ENCODE measurements at regions not wholly inside any gene's neighbourhood (a gene's known extent, or its start where the extent isn't known, plus 50 kb on each side); places are given as distances from the start of the nearest gene placed in this dataset.
A peak's percentile ranks its signal among the peaks of the same experiment; 100 is the strongest.

DNA sequence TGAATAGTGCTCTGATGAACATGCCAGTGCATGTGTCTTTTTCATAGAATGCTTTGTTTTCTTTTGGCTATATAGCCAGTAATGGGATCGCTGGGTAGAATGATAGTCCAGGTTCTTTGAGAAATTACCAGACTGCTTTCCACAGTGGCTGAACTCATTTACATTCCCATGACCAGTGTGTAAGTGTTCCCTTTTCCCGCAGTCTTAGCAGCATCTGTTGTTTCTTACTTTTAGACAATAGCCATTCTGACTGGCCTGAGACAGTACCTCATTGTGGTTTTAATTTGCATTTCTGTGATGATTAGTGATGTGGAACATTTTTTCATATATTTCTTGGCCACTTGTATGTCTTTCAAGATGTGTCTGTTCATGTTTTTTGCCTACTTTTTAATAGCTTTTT, 784.5 kb downstream of the USP25 start:
- FAIRE-seq = no peak

DNA sequence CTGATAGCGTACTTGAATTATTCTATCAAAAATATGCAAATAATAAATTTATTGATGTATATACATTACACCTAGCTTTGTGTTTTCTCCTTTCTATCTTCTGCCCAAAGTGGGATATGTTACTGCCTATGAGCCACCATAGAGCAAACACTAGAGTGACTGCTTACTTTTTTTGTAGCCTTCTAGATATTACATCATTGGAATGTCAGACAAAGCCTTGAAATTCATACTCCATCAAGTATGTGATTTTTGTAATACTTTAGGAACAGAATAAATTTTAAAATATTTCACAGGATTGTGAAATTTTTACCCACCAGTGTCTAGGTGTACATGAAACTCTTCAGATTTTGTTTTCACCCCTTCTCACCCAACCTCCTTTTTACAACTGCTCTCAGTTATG, 787.6 kb downstream of the USP25 start:
- FAIRE-seq = no peak

DNA sequence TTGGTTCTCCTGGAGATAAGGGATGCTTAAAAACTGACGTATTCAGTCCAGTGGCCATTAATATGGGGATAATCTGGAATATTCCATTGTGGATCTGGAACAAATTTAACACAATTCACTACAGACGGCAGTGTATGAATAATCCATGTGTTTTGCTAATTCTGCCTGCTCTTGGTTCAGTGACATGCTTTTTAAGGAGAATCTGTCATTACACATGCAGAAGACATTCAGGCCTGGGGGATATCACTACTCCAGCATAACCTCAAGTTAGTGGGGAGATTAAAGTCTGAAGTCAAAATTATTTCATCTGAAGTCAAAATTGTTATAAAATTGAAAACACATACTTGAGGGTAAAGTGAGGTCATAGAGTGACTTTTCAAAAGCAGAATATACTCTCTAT, 789.3 kb downstream of the USP25 start:
- no peak for FAIRE-seq

DNA sequence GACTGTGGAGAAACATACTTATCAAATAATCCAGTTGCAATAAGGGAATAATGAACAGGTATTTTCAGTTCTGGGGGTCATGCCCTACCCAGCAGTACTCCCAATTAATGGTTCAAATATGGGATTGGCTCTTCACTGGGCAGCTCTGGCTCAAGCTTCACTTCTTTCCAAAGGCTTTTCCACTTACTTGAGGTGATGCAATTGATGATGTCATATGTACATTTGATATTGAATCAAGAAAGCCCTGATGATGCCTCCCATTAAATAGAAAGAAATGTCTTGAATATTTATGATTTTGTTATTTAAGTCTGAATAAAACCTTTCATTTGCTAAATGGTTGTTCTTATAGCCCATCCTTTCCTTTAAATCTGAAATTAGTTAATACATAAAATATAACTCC, 789.9 kb downstream of the USP25 start:
- no peak for FAIRE-seq

DNA sequence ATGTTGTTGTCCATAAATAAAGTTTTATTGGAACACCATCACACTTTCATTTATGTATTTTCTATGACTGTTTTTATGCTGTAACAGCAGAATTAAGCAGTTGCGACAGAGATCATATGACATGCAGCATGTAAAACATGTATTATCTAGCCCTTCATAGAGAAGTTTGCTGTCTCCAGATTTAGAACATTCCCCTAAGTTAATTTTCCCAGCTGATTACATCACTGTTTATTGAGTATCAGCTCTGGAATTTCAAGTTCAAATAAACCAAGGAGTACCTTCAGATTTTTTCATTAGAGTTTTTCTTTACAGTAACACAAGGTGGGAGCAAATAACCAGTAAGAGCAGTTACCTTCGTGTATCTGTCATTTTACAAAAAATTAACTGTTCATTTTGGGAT, 792.8 kb downstream of the USP25 start:
- no peak for FAIRE-seq

DNA sequence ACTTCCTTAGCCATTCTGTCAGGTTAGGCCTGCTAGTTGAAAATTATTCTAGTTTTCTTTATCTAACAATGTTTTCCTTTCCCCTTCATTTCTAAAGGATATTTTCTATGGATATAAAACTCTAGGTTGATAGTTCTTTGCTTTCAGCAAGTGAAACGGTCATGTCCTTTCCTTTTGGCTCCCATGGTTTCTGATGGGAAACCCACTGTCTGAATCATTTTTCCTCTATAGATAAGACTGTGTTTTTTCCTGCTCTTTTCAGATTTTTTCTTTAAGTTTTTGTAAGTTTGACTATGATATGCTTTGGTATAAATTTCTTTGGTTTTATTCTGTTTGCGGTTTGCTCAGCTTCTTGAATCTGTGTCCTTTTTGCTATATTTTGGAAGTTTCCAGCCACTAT, 800.9 kb downstream of the USP25 start:
- no peak for FAIRE-seq

DNA sequence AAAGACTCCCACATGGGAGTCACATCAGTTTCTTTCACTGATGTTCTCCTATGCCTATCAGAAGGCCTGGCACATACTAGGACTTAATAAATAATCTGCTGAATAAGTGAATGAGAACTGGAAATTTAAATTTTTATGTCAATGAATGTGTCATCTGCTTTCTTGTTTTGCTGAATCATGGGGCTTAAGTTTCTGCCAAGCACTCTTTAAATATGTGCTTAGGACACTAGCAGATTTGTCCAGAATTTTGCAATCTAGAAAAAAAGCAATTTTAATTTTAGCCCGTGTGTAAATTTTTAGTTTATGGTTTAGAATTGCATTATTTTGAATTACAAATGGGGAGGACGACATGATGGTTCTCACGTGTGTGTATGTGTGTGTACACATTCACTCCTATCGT, 803.1 kb downstream of the USP25 start:
- no peak for FAIRE-seq

DNA sequence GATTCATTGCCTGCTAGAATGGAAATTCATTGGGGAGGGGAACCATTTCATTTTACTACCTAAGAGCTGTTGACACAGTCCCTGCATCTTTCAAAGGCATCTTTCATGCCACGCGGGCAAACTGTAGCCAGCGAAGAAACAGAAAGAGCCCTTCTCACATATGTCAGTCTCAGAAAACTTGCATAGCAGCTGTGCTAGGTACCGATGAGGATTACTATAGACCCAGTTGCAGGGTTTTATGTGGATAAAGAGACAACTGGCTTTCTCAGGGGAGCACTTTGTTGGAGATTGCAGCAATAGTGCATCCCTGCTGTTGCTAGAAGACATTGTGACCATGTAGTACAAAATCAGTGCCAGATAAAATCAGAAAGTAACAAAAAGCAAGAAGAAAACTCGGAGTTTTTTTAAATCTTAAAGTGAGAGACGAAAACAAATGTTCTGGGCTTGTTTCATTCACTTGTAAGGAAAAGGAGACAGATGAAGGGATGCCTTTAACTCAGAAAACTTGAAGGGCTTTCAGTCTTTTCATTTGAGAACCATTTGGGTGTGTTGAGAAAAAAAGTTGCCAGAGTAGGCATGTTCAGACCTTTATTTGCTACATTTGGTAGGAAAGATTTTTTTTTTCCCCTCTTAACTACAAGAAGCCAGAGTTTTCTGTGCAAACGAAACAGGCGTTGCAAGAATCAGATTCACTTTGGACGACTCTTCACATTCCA, 804.1 kb downstream of the USP25 start:
- no peak for FAIRE-seq

DNA sequence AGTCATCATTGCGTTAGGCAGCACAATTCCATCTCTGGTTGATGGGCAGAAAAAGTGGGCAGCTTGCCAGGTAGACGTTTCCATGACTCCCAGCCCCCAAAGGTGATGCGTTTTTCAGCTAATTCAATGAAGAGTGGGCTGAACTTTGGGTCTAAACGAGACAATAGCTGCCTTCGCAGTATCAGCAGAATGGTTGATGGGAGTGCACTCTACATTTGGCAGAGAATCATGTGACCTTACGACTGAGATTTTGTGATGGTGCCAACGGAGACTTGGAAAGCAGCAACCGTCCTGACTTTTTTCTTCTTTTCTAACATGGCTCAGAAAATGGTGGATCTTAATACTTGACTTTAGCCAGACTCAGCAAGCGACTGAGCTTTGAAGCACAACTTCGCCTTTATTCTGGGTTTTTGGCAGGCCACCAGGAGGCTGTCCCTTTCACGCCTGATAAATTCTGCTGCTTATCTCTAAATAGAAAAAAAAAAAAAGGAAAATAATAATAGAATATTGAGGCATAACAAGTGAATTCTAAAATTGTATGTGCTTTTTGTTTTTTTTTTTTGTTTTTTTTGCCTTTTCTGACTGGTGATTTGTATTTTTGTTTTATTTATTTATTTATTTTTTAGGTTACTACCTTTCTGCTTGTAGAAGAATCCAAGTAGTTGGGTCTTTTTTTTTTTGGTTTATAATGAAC, 804.8 kb downstream of the USP25 start:
- FAIRE-seq = peak; percentile 21

DNA sequence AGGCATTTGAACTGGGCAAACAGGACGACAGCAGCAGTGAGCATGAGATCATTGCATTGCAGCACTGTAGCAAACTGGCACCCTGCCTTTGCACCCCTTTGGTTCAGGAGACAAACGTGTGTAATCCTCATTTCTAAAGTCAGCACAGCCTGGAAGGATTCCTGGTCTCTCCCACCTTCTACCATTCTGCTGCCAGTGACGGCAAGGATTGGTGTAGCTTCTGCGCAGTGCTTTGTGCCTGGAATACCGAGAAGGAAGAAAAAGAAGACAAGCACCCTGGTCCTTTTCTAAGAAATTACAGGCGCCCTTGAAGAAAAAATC, 805.3 kb downstream of the USP25 start:
- FAIRE-seq = no peak

DNA sequence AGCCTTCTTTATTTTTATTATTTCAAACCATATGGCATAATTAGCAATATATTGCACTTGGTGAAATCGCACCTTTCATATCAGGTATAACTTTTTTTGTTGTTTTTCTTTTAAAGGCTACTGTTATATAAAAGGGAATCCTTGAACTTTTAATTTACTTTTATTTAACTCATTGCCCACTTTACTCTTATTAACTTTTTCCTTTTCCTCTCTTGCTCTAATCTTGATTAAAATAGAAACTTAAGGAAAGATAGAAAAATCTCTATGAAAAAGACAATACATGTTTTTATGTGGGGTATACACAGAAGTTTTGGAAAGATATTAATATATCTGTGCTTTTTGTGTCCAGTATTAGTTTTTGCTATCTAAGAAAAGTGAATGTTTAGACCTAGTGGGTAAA, 805.8 kb downstream of the USP25 start:
- no peak for FAIRE-seq

DNA sequence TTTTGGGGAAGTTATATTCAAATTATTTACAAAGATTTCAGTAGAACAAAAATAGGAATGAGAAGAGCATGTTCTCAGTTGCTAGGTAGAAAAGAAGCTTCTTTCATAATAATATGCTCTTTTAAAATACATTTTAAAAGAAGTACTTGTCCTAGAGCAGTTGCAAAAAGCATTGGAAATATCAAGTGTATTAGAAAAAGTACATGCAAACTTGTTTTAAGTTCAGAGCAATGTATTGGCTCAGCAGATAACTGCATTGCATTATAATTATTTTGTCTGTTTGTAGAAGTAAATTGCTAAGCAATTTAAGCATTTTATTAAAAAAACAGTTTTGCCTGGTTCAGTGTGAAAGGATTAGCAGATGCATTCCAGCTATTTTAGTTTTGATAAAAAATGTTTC, 806.4 kb downstream of the USP25 start:
- FAIRE-seq = no peak

DNA sequence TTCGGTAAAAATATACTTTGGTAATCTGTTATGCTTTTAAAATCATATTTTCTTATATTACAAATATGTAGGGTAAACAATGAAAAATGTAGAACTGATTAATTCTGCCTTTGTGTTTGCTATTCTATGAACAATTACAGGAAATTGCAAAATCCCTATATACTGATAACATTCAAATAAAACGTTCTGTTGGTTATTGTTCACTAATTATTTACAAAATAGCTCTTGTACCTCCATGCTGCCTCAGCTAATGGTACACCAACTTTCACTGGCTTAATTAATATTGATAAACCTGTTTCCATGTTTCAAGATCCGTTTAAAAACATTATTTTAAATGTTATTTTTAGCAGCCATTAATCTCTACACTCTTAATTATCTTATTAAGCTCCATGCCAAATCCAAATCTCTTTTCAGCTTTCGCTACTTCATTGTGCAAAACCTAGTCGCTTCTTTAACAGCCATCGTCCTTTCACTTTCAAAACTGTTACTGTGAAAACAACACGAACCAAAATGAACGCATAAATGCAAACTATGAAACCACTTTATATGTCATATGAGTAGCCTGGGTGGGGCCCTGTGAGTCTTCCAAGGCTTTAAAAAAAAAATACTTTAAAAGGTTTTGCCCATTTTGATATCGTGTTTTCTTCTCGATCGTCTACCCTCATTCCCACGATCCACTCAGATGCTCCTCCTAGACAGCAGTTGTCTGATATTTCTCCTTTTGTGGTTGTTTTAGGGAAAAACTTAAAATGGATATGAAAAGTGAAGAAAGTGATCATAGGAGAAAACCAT, 807.1 kb downstream of the USP25 start:
- peak; percentile 27 for FAIRE-seq

DNA sequence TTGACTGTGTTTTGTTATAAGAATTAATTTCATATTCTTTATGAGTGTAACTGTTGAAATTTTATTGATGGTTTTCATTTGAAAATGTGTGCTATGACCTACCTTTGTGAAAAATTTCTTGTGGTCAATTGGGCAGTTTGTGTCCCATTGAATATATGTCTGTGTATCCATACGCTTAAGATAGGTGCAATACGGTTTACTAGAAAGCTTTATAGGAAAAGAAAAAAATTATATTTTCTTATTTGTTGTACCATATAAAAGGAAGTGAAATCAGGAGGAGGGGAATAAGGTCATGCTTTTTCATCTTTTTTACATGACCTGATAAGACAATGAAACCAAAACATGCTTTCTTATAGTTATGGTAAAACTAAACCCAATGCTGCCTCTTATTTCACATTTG, 807.7 kb downstream of the USP25 start:
- no peak for FAIRE-seq

DNA sequence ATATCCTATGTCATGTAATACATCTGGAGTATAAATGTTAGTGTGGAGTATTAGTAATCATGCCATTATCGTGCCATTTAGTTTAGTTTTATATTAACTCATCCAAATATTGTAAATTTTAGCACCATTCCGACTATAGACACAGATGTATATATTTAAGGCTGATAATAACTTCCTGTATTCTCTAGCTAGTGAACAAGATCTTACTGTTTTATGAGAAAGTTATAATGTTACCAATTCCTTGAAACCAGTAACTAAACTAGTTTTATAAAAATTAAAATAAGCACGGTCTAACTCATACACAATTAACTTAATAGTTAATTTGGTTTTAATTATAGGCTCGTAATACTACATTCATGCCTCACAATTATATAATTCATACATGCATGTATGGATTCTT, 808.6 kb downstream of the USP25 start:
- FAIRE-seq = peak; percentile 79

DNA sequence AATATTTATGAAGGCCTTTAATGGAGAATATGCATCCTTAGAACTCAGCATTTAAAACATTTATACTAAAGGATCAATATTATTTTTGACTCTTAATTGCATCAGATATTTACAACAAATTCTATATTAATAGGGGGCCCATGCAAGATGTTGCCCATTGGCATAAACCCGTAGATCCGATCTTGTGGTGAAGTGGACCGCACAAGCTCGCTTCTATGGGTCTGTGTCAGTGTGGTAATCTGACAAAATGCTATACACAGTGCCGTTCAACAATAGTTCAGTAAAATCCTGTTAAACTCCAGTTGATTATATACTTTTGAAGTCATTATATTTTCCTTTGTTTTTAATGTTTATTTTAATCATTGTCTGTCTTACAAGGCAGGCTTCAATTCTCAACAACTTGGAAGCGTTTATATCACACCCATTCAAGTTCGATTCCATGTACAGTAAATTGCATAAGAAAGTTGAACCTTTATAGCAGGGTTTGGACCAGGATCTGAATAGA, 809.2 kb downstream of the USP25 start:
- no peak for FAIRE-seq

DNA sequence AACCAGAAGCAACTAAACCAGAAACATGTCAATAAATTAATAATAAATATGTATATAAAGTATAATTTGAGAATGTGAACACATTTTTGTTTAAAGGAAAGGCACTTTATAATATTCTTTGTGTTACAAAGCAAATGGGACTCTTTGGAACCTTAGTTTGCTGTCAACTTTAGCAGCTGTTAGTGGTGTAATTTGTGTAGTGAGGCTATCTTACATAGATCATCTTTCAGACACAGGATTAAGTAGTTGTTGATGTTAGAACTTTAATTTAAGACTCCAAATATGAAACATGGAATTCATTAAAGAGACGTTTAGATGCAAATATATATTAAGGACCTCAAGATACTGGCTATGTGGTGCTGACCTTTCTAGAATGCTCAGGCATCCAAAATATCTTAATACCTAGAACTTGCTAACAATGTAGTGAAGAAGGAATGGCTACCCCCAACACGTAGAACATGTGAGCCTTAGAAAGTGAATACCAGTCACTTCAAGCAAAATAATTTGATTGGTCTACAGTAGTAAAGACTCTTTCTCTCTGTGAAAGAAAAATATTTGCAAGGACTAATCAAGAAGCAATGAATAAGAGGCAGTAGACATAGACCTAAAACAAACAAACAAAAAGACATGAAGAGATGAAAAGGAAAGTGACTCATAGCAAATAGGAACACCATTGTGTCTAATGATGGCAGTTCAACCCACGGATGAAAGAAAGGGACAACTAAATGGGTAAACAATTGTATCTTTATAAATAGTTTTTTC, 811.4 kb downstream of the USP25 start:
- no peak for FAIRE-seq

DNA sequence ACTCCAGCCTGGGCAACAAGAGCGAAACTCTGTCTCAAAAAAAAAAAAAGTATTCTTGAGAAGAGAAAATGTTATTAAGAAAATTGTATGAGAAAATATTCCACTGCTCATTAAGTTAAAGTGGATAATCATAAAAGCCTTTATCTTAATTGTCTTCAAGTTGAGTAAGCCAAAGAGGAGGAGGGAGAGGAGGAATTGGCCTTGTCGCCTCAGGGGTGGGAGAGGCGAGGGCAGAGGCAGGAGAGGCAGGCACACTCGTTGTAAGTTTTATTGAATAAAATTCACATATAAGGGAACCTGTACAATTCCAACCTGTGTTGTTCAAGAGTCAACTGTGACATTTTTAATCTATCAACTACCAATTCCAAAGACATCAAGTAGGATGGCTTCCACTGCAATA, 820.3 kb downstream of the USP25 start:
- FAIRE-seq = no peak

DNA sequence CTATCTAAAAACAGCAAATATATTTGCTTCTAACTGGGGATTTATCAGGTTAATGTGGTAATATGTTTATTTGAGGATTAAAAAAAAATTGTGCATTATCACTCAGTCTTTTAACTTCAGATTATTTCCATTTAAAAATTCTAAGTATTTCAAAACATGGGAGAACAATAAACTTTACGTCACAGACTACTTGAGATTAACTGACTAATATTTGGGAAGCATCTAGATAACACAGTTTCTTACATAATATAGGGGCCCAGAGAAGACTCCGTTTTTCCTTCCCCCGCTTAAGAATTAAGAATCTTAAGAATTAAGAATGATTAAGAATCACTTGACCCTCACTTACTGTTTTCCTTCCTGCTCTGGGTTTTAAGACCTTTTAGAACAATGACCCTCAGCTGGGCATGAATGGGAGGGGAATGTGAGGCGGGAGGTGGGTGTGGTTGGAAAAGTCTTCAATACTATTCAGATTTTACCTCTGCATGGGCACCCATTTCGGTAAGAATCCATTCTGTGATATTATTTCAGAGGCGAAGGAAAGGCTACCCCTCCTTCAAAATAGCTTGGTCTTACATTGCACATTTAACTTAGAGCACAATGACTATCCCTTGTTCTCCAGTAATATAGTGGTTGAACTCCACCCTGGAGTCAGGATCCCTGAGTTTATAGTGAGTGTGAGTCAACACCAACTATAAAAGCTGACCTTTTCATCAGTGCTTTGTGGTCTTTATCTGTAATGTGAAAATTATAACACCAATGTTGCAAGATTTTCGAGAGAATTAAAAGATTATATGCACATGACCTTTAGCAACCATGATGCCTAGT, 821.3 kb downstream of the USP25 start:
- FAIRE-seq = no peak

DNA sequence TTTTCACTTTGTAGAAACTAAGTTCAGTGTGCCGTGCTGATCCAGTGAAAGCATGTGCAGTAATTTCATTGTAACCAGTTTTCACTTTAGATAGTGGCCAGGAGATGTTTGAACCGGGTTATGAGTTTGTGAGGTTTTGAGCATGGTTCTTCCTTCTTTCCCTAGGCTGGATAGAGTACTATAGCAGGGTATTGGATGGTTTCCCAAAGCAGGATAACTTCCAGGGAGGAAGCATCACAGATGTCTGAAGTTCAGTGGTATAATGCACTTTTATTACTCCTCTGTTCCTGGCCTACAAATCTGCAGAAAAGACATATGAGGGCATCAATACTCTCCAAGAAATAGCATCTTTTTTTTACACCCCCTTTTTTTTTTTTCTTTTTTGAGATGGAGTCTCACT, 823.1 kb downstream of the USP25 start:
- no peak for FAIRE-seq

DNA sequence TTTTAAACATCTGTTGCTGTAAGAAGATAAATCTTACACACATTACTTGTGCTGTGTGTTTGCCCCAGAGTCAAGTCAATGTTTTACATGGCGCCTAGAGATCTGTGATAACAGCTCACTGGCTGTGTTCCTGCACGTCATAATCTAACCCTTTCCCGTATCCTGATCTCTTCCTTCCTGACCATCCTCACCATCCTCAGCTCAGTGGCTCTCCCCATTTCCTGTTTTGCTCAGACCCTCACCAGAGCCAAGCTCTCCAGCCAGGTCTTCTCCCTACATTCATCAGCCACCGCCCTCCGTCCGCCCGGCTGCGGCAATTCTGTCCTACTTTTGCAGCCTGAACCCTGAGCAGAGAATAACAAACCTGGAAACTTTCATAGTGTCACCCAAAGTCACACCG, 824.7 kb downstream of the USP25 start:
- no peak for FAIRE-seq

DNA sequence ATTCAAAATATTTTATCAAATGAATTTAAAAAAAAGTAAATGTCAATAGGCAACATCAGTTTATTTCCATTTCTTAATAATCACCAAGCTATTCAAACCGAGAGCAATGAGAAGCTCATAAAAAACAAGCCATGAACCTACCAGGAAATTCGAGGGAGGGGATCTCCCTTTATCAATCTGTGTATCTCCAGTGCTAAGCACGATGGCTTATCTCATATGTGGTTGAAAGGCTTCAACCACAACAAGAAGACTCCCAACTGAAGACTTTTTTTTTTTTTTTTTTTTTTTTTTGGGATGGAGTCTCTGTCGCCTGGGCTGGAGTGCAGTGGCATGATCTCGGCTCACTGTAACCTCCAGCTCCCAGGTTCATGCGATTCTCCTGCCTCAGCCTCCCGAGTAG, 833.3 kb downstream of the USP25 start:
- FAIRE-seq = no peak
